WTC11 (cell line): ENCODE measurements at regions not wholly inside any gene's neighbourhood (a gene's known extent, or its start where the extent isn't known, plus 50 kb on each side); places are given as distances from the start of the nearest gene placed in this dataset.
A peak's percentile ranks its signal among the peaks of the same experiment; 100 is the strongest.

Experiments
- ATAC-seq: fragments of 200-7000 bp; cut with Tn5 transposase; 2 replicates; pipeline ENCODE4 v1.10.0; 2021; ENCODE audit warnings: mild to moderate bottlenecking, moderate library complexity
- CTCF ChIA-PET: fragments of 300-600 bp; sonication (Branson Sonifier 250); formaldehyde crosslinking; loops from one replicate; lab custom pipeline; 2021; ENCODE audit warnings: antibody characterized with exemption; lab: Charles Lee
- POLR2A ChIA-PET: fragments of 350-600 bp; sonication (Branson Sonifier 250); formaldehyde crosslinking; loops from one replicate; lab custom pipeline; 2021; ENCODE audit warnings: antibody characterized with exemption; lab: Charles Lee
- DNase-seq: peaks from one replicate; pipeline ENCODE4 v3.0.0; 2021; ENCODE audit warnings: low spot score
- H3K27ac Mint-ChIP-seq: 2 replicates; pipeline ENCODE4 v1.8.0; 2021; ENCODE audit warnings: mixed read lengths
- H3K27me3 Mint-ChIP-seq: 2 replicates; pipeline ENCODE4 v1.8.0; 2021; ENCODE audit warnings: low read depth, mild to moderate bottlenecking, moderate library complexity, mixed read lengths
- H3K36me3 Mint-ChIP-seq: 2 replicates; pipeline ENCODE4 v1.8.0; 2021; ENCODE audit warnings: mixed read lengths
- H3K4me1 Mint-ChIP-seq: 2 replicates; pipeline ENCODE4 v1.8.0; 2022; ENCODE audit warnings: mixed read lengths
- H3K4me3 Mint-ChIP-seq: 2 replicates; pipeline ENCODE4 v1.8.0; 2021; ENCODE audit warnings: mild to moderate bottlenecking, moderate library complexity, mixed read lengths
- H3K9me3 Mint-ChIP-seq: 2 replicates; pipeline ENCODE4 v1.8.0; 2021; ENCODE audit warnings: mixed read lengths
- FOXK1 ChIP-seq: sonication (generic); formaldehyde crosslinking; IDR thresholded peaks from 2 replicates; pipeline ENCODE4 v1.8.0; 2022; ENCODE audit warnings: mild to moderate bottlenecking, moderate library complexity, missing genetic modification reagents
- FOXP1 ChIP-seq: sonication (generic); formaldehyde crosslinking; IDR thresholded peaks from 2 replicates; pipeline ENCODE4 v1.8.0; 2022; ENCODE audit warnings: missing genetic modification reagents, mild to moderate bottlenecking, moderate library complexity, borderline replicate concordance
- IRF2 ChIP-seq: sonication (generic); formaldehyde crosslinking; IDR thresholded peaks from 2 replicates; pipeline ENCODE4 v1.8.0; 2022; ENCODE audit warnings: low read depth, missing genetic modification reagents, borderline replicate concordance
- MXD4 ChIP-seq: fragments of 250-450 bp; sonication (Bioruptor Pico); IDR thresholded peaks from 2 replicates; pipeline ENCODE4 v1.8.0; 2021; ENCODE audit warnings: mild to moderate bottlenecking, moderate library complexity, borderline replicate concordance
- MYBL2 ChIP-seq: sonication (generic); formaldehyde crosslinking; IDR thresholded peaks from 2 replicates; pipeline ENCODE4 v1.8.1; 2023; ENCODE audit warnings: mild to moderate bottlenecking, moderate library complexity, missing genetic modification reagents
- NFE2L1 ChIP-seq: sonication (generic); formaldehyde crosslinking; IDR thresholded peaks from 2 replicates; pipeline ENCODE4 v1.8.1; 2023; ENCODE audit warnings: missing genetic modification reagents
- RELA ChIP-seq: sonication (generic); formaldehyde crosslinking; IDR thresholded peaks from 2 replicates; pipeline ENCODE4 v1.8.1; 2022; ENCODE audit warnings: missing genetic modification reagents, mild to moderate bottlenecking, borderline replicate concordance
- SP1 ChIP-seq: sonication (generic); formaldehyde crosslinking; conservative IDR thresholded peaks from 2 replicates; pipeline ENCODE4 v1.8.1; 2022; ENCODE audit warnings: missing genetic modification reagents
- TF ChIP-seq, protein P1 (sequence below): sonication (generic); formaldehyde crosslinking; IDR thresholded peaks from 2 replicates; pipeline ENCODE4 v1.8.0; 2022; ENCODE audit warnings: mild to moderate bottlenecking, missing genetic modification reagents
- TF ChIP-seq, protein P2 (sequence below): sonication (generic); formaldehyde crosslinking; IDR thresholded peaks from 2 replicates; pipeline ENCODE4 v1.8.0; 2022; ENCODE audit warnings: missing genetic modification reagents
- TF ChIP-seq, protein P3 (sequence below): sonication (generic); formaldehyde crosslinking; IDR thresholded peaks from 2 replicates; pipeline ENCODE4 v1.8.1; 2022; ENCODE audit warnings: mild to moderate bottlenecking, moderate library complexity, missing genetic modification reagents
- TF ChIP-seq, protein P4 (sequence below): sonication (generic); formaldehyde crosslinking; conservative IDR thresholded peaks from 2 replicates; pipeline ENCODE4 v1.8.1; 2022; ENCODE audit warnings: mild to moderate bottlenecking, missing genetic modification reagents
- TF ChIP-seq, protein P5 (sequence below): sonication (generic); formaldehyde crosslinking; IDR thresholded peaks from 2 replicates; pipeline ENCODE4 v1.8.0; 2022; ENCODE audit warnings: mild to moderate bottlenecking, missing genetic modification reagents
- TF ChIP-seq, protein P6 (sequence below): sonication (generic); formaldehyde crosslinking; IDR thresholded peaks from 2 replicates; pipeline ENCODE4 v1.8.1; 2022; ENCODE audit warnings: mild to moderate bottlenecking, missing genetic modification reagents, moderate library complexity, borderline replicate concordance
- TF ChIP-seq, protein P7 (sequence below): fragments of 250-450 bp; sonication (Bioruptor Pico); IDR thresholded peaks from 2 replicates; pipeline ENCODE4 v2.1.2; 2022; ENCODE audit warnings: mild to moderate bottlenecking, moderate library complexity
- TF ChIP-seq, protein P8 (sequence below): sonication (generic); formaldehyde crosslinking; conservative IDR thresholded peaks from 2 replicates; pipeline ENCODE4 v1.8.1; 2023; ENCODE audit warnings: mild to moderate bottlenecking, low read depth, missing genetic modification reagents, moderate library complexity

DNA sequence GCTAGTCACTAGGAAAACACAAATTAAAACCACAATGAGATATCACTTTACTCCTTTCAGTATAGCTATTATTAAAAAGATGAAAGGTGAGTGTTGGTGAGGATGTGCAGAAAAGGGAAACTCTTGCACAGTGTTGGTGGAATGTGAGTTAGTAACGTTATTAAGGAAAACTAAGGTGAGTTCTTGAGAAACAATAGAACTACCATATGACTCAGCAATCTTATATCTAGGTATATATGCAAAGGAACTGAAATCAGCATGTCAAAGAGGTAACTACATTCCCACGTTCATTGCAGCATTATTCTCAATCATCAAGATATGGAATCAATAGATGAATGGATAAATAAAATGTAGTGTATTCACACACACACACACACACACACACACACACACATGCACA, 117.3 kb upstream of the HNMT start (continued):
- TF ChIP-seq, protein P1, sequence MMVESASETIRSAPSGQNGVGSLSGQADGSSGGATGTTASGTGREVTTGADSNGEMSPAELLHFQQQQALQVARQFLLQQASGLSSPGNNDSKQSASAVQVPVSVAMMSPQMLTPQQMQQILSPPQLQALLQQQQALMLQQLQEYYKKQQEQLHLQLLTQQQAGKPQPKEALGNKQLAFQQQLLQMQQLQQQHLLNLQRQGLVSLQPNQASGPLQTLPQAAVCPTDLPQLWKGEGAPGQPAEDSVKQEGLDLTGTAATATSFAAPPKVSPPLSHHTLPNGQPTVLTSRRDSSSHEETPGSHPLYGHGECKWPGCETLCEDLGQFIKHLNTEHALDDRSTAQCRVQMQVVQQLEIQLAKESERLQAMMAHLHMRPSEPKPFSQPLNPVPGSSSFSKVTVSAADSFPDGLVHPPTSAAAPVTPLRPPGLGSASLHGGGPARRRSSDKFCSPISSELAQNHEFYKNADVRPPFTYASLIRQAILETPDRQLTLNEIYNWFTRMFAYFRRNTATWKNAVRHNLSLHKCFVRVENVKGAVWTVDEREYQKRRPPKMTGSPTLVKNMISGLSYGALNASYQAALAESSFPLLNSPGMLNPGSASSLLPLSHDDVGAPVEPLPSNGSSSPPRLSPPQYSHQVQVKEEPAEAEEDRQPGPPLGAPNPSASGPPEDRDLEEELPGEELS: no peak
- TF ChIP-seq, protein P2, sequence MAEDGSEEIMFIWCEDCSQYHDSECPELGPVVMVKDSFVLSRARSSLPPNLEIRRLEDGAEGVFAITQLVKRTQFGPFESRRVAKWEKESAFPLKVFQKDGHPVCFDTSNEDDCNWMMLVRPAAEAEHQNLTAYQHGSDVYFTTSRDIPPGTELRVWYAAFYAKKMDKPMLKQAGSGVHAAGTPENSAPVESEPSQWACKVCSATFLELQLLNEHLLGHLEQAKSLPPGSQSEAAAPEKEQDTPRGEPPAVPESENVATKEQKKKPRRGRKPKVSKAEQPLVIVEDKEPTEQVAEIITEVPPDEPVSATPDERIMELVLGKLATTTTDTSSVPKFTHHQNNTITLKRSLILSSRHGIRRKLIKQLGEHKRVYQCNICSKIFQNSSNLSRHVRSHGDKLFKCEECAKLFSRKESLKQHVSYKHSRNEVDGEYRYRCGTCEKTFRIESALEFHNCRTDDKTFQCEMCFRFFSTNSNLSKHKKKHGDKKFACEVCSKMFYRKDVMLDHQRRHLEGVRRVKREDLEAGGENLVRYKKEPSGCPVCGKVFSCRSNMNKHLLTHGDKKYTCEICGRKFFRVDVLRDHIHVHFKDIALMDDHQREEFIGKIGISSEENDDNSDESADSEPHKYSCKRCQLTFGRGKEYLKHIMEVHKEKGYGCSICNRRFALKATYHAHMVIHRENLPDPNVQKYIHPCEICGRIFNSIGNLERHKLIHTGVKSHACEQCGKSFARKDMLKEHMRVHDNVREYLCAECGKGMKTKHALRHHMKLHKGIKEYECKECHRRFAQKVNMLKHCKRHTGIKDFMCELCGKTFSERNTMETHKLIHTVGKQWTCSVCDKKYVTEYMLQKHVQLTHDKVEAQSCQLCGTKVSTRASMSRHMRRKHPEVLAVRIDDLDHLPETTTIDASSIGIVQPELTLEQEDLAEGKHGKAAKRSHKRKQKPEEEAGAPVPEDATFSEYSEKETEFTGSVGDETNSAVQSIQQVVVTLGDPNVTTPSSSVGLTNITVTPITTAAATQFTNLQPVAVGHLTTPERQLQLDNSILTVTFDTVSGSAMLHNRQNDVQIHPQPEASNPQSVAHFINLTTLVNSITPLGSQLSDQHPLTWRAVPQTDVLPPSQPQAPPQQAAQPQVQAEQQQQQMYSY (CRISPR knock-in tag): no peak
- TF ChIP-seq, protein P3, sequence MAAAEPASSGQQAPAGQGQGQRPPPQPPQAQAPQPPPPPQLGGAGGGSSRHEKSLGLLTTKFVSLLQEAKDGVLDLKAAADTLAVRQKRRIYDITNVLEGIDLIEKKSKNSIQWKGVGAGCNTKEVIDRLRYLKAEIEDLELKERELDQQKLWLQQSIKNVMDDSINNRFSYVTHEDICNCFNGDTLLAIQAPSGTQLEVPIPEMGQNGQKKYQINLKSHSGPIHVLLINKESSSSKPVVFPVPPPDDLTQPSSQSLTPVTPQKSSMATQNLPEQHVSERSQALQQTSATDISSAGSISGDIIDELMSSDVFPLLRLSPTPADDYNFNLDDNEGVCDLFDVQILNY (CRISPR knock-in tag): no peak

DNA sequence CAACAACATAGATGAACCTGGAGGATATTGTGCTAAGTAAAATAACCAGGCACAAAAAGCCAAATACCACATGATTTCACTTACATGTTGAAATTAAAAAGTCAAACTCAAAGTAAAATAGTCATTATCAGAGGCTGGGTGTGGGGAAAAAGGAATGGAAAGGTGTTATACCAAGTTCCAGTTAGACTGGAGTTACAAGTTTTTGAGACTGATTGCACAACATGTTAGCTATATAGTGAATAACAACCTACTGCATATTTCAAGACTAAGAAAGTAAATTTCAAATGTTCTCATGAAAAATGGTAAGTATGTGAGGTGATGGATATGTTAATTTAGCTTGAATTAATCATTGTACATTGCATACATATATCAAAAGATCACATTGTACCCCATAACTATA, 116.8 kb upstream of the HNMT start:
- H3K9me3 Mint-ChIP-seq: peaks cover 24% of the 10 kb centered on the region
- H3K36me3 Mint-ChIP-seq: peaks cover 17% of the 10 kb centered on the region
- CTCF ChIA-PET: no interaction called here
- H3K4me1 Mint-ChIP-seq: peaks cover 19% of the 10 kb centered on the region
- H3K27ac Mint-ChIP-seq: no peak overlapping the region
- TF ChIP-seq, protein P4, sequence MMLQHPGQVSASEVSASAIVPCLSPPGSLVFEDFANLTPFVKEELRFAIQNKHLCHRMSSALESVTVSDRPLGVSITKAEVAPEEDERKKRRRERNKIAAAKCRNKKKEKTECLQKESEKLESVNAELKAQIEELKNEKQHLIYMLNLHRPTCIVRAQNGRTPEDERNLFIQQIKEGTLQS: no peak
- TF ChIP-seq, protein P5, sequence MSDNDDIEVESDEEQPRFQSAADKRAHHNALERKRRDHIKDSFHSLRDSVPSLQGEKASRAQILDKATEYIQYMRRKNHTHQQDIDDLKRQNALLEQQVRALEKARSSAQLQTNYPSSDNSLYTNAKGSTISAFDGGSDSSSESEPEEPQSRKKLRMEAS (CRISPR knock-in tag): no peak
- TF ChIP-seq, protein P6, sequence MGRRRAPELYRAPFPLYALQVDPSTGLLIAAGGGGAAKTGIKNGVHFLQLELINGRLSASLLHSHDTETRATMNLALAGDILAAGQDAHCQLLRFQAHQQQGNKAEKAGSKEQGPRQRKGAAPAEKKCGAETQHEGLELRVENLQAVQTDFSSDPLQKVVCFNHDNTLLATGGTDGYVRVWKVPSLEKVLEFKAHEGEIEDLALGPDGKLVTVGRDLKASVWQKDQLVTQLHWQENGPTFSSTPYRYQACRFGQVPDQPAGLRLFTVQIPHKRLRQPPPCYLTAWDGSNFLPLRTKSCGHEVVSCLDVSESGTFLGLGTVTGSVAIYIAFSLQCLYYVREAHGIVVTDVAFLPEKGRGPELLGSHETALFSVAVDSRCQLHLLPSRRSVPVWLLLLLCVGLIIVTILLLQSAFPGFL (CRISPR knock-in tag): no peak
- POLR2A ChIA-PET: no interaction called here
- ATAC-seq (no peak), DNase-seq (no peak)
- peaks cover 2% of the 10 kb centered on the region; the same call in 1 of the 2 replicates for H3K27me3 Mint-ChIP-seq
- no peak overlapping the region for H3K4me3 Mint-ChIP-seq

DNA sequence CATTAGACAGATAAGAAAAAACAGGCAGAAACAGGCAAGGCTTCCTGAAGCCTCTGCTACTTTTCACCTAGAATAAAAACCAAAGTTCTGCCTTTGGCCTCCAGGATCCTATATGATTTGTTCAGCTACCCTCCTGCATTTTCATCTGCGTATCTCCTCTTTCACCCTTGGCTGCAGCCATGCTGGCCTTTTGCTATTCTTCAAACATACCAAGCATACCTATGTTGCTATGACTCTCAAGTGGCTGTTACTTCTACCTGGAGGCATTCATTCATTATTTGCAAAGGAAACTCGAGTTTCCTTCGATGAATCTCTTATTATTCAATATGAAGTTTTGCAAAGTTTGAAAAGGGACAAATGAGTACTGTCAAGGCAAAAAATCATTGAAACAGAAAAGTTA, 106.4 kb upstream of the HNMT start:
- H3K4me1 Mint-ChIP-seq: peaks cover 16% of the 10 kb centered on the region
- DNase-seq (no peak), ATAC-seq (peak; percentile 96)
- H3K27me3 Mint-ChIP-seq: no peaks in the 10 kb centered on the region
- peak overlapping the region; percentile 36; the same call in 1 of the 2 replicates for H3K27ac Mint-ChIP-seq
- no peaks in the 10 kb centered on the region for H3K36me3 Mint-ChIP-seq
- H3K4me3 Mint-ChIP-seq: no peak overlapping the region
- POLR2A ChIA-PET: no interaction called here
- CTCF ChIA-PET: interaction anchor here (0.8 to 2.0 kb wide), 2 partner anchors 8 to 31 kb away, joined by 4 to 7 read pairs; no protein-coding TSS in a partner anchor
- peaks cover 2% of the 10 kb centered on the region; the same call in 1 of the 2 replicates for H3K9me3 Mint-ChIP-seq
- TF ChIP-seq MXD4: no peak
- TF ChIP-seq, protein P7, sequence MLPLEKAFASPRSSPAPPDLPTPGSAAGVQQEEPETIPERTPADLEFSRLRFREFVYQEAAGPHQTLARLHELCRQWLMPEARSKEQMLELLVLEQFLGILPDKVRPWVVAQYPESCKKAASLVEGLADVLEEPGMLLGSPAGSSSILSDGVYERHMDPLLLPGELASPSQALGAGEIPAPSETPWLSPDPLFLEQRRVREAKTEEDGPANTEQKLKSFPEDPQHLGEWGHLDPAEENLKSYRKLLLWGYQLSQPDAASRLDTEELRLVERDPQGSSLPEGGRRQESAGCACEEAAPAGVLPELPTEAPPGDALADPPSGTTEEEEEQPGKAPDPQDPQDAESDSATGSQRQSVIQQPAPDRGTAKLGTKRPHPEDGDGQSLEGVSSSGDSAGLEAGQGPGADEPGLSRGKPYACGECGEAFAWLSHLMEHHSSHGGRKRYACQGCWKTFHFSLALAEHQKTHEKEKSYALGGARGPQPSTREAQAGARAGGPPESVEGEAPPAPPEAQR: no peak
- TF ChIP-seq, protein P1: no peak
- no peak for TF ChIP-seq IRF2 (CRISPR knock-in tag)
- TF ChIP-seq MYBL2: no peak
- no peak for TF ChIP-seq FOXK1 (CRISPR knock-in tag)
- no peak for TF ChIP-seq RELA (CRISPR knock-in tag)
- TF ChIP-seq, protein P8, sequence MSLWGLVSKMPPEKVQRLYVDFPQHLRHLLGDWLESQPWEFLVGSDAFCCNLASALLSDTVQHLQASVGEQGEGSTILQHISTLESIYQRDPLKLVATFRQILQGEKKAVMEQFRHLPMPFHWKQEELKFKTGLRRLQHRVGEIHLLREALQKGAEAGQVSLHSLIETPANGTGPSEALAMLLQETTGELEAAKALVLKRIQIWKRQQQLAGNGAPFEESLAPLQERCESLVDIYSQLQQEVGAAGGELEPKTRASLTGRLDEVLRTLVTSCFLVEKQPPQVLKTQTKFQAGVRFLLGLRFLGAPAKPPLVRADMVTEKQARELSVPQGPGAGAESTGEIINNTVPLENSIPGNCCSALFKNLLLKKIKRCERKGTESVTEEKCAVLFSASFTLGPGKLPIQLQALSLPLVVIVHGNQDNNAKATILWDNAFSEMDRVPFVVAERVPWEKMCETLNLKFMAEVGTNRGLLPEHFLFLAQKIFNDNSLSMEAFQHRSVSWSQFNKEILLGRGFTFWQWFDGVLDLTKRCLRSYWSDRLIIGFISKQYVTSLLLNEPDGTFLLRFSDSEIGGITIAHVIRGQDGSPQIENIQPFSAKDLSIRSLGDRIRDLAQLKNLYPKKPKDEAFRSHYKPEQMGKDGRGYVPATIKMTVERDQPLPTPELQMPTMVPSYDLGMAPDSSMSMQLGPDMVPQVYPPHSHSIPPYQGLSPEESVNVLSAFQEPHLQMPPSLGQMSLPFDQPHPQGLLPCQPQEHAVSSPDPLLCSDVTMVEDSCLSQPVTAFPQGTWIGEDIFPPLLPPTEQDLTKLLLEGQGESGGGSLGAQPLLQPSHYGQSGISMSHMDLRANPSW (CRISPR knock-in tag): no peak
- no peak for TF ChIP-seq NFE2L1 (CRISPR knock-in tag)
- TF ChIP-seq SP1 (CRISPR knock-in tag): no peak
- TF ChIP-seq FOXP1 (CRISPR knock-in tag): no peak
